ENCODE measurements at regions not wholly inside any gene's neighbourhood (a gene's known extent, or its start where the extent isn't known, plus 50 kb on each side); places are given as distances from the start of the nearest gene placed in this dataset.

GRCh38 chr15:62968699-62969098 is 73.8 kb upstream of the TPM1 start:
- DNase-seq (no peak), ATAC-seq (no peak)
- intact Hi-C loops (cut with micrococcal nuclease) = no loop called here
- no peaks in the 10 kb centered on the region for H3K4me1 ChIP-seq (ENCODE audit: control insufficient read depth in 2 of 2, insufficient read depth in 2 of 2, low read length in 2 of 2)
- no peak overlapping the region for H3K27ac ChIP-seq (ENCODE audit: low read depth, low read length)
- H3K27me3 ChIP-seq (ENCODE audit: control insufficient read depth in 2 of 2, insufficient read depth in 2 of 2, low read length in 2 of 2) = no peaks in the 10 kb centered on the region
- H3K36me3 Mint-ChIP-seq = no peaks in the 10 kb centered on the region
- no peak overlapping the region for H3K4me3 Mint-ChIP-seq
- H3K4me1 Mint-ChIP-seq = peaks cover 0 to 2% (median 0%) of the 10 kb centered on the region in 7 donors
- H3K27me3 Mint-ChIP-seq = peaks cover 0 to 16% (median 2%) of the 10 kb centered on the region in 5 donors
- no peaks in the 10 kb centered on the region for H3K36me3 ChIP-seq (ENCODE audit: control insufficient read depth in 2 of 3, insufficient read depth in 3 of 3, low read length in 3 of 3)
- peaks cover 0 to 2% (median 0%) of the 10 kb centered on the region in 11 donors for H3K9me3 Mint-ChIP-seq
- POLR2A ChIA-PET = no interaction called here
- no peak overlapping the region for H3K4me3 ChIP-seq (ENCODE audit: low read length)
- H3K9me3 ChIP-seq (ENCODE audit: control insufficient read depth in 2 of 3, low read length in 3 of 3) = no peaks in the 10 kb centered on the region
- CTCF ChIA-PET = no interaction called here
- H3K27ac Mint-ChIP-seq = no peak overlapping the region

- no peak overlapping the region for H3K27ac Mint-ChIP-seq
- DNase-seq = no peak
- ATAC-seq = no peak
- no peaks in the 10 kb centered on the region for H3K36me3 Mint-ChIP-seq
- H3K4me1 Mint-ChIP-seq = peaks cover 0 to 2% (median 0%) of the 10 kb centered on the region in 7 donors
- H3K4me3 Mint-ChIP-seq = no peak overlapping the region
- no peak overlapping the region for H3K27ac ChIP-seq (ENCODE audit: low read depth, low read length)
- H3K4me3 ChIP-seq (ENCODE audit: low read length) = no peak overlapping the region
- H3K27me3 Mint-ChIP-seq = peaks cover 0 to 16% (median 2%) of the 10 kb centered on the region in 5 donors
- intact Hi-C loops (cut with micrococcal nuclease) = no loop called here
- no peaks in the 10 kb centered on the region for H3K9me3 ChIP-seq (ENCODE audit: control insufficient read depth in 2 of 3, low read length in 3 of 3)
- H3K36me3 ChIP-seq (ENCODE audit: control insufficient read depth in 2 of 3, insufficient read depth in 3 of 3, low read length in 3 of 3) = no peaks in the 10 kb centered on the region
- peaks cover 0 to 2% (median 0%) of the 10 kb centered on the region in 11 donors for H3K9me3 Mint-ChIP-seq
- POLR2A ChIA-PET = no interaction called here
- CTCF ChIA-PET = no interaction called here
- no peaks in the 10 kb centered on the region for H3K27me3 ChIP-seq (ENCODE audit: control insufficient read depth in 2 of 2, insufficient read depth in 2 of 2, low read length in 2 of 2)
- no peaks in the 10 kb centered on the region for H3K4me1 ChIP-seq (ENCODE audit: control insufficient read depth in 2 of 2, insufficient read depth in 2 of 2, low read length in 2 of 2)
Observed at GRCh38 chr15:62969442-62970089, 73.0 kb upstream of the TPM1 start.

GRCh38 chr15:62972814-62973213 is 69.7 kb upstream of the TPM1 start:
- Histone ChIP-seq H3K9me3 (ENCODE audit: control insufficient read depth in 2 of 3, low read length in 3 of 3) (no peaks in the 10 kb centered on the region), H3K36me3 (ENCODE audit: control insufficient read depth in 2 of 3, insufficient read depth in 3 of 3, low read length in 3 of 3) (no peaks in the 10 kb centered on the region), H3K27me3 (ENCODE audit: control insufficient read depth in 2 of 2, insufficient read depth in 2 of 2, low read length in 2 of 2) (no peaks in the 10 kb centered on the region), H3K4me1 (ENCODE audit: control insufficient read depth in 2 of 2, insufficient read depth in 2 of 2, low read length in 2 of 2) (no peaks in the 10 kb centered on the region), H3K4me3 (ENCODE audit: low read length) (no peak overlapping the region), H3K27ac (ENCODE audit: low read depth, low read length) (no peak overlapping the region)
- no peak overlapping the region for H3K4me3 Mint-ChIP-seq
- peaks cover 0 to 2% (median 0%) of the 10 kb centered on the region in 7 donors for H3K4me1 Mint-ChIP-seq
- CTCF ChIA-PET = no interaction called here
- intact Hi-C loops (cut with micrococcal nuclease) = no loop called here
- no peaks in the 10 kb centered on the region for H3K36me3 Mint-ChIP-seq
- no peak overlapping the region for H3K27ac Mint-ChIP-seq
- POLR2A ChIA-PET = no interaction called here
- ATAC-seq = no peak
- peaks cover 0 to 2% (median 0%) of the 10 kb centered on the region in 11 donors for H3K9me3 Mint-ChIP-seq
- peaks cover 0 to 16% (median 2%) of the 10 kb centered on the region in 5 donors for H3K27me3 Mint-ChIP-seq
- DNase-seq = no peak

GRCh38 chr15:62975515-62975914 is 67.0 kb upstream of the TPM1 start:
- Mint-ChIP-seq H3K9me3 (no peaks in the 10 kb centered on the region), H3K27me3 (peaks cover 3 to 18% (median 5%) of the 10 kb centered on the region in 5 donors), H3K27ac (no peak overlapping the region), H3K4me1 (peaks cover 0 to 2% (median 0%) of the 10 kb centered on the region in 7 donors), H3K4me3 (no peak overlapping the region), H3K36me3 (no peaks in the 10 kb centered on the region)
- Histone ChIP-seq H3K4me1 (ENCODE audit: control insufficient read depth in 2 of 2, insufficient read depth in 2 of 2, low read length in 2 of 2) (no peaks in the 10 kb centered on the region), H3K36me3 (ENCODE audit: control insufficient read depth in 2 of 3, insufficient read depth in 3 of 3, low read length in 3 of 3) (no peaks in the 10 kb centered on the region), H3K4me3 (ENCODE audit: low read length) (no peak overlapping the region), H3K27ac (ENCODE audit: low read depth, low read length) (no peak overlapping the region), H3K9me3 (ENCODE audit: control insufficient read depth in 2 of 3, low read length in 3 of 3) (no peaks in the 10 kb centered on the region), H3K27me3 (ENCODE audit: control insufficient read depth in 2 of 2, insufficient read depth in 2 of 2, low read length in 2 of 2) (no peaks in the 10 kb centered on the region)
- CTCF ChIA-PET = interaction anchor here (0.6 kb wide), 1 partner anchor 9 kb away, joined by 4 read pairs; no protein-coding TSS in a partner anchor
- intact Hi-C loops (cut with micrococcal nuclease) = no loop called here
- DNase-seq (no peak), ATAC-seq (no peak)
- POLR2A ChIA-PET = no interaction called here

- Mint-ChIP-seq H3K27ac (no peak overlapping the region), H3K4me3 (no peak overlapping the region), H3K27me3 (peaks cover 3 to 12% (median 5%) of the 10 kb centered on the region in 5 donors), H3K4me1 (peaks cover 0 to 2% (median 0%) of the 10 kb centered on the region in 7 donors), H3K36me3 (no peaks in the 10 kb centered on the region), H3K9me3 (no peaks in the 10 kb centered on the region)
- CTCF ChIA-PET = no interaction called here
- no peaks in the 10 kb centered on the region for H3K36me3 ChIP-seq (ENCODE audit: control insufficient read depth in 2 of 3, insufficient read depth in 3 of 3, low read length in 3 of 3)
- DNase-seq = no peak
- intact Hi-C loops (cut with micrococcal nuclease) = no loop called here
- H3K27ac ChIP-seq (ENCODE audit: low read depth, low read length) = no peak overlapping the region
- ATAC-seq = no peak
- POLR2A ChIA-PET = no interaction called here
- no peaks in the 10 kb centered on the region for H3K27me3 ChIP-seq (ENCODE audit: control insufficient read depth in 2 of 2, insufficient read depth in 2 of 2, low read length in 2 of 2)
- H3K9me3 ChIP-seq (ENCODE audit: control insufficient read depth in 2 of 3, low read length in 3 of 3) = no peaks in the 10 kb centered on the region
- H3K4me1 ChIP-seq (ENCODE audit: control insufficient read depth in 2 of 2, insufficient read depth in 2 of 2, low read length in 2 of 2) = no peaks in the 10 kb centered on the region
- no peak overlapping the region for H3K4me3 ChIP-seq (ENCODE audit: low read length)
Observed at GRCh38 chr15:62976301-62976881, 66.2 kb upstream of the TPM1 start.

GRCh38 chr15:62977952-62978811 is 64.4 kb upstream of the TPM1 start:
- H3K9me3 ChIP-seq (ENCODE audit: control insufficient read depth in 2 of 3, low read length in 3 of 3) = no peaks in the 10 kb centered on the region
- POLR2A ChIA-PET = no interaction called here

More at GRCh38 chr15:62977952-62978811, 64.4 kb upstream of the TPM1 start:
- CTCF ChIA-PET = no interaction called here
- intact Hi-C loops (cut with micrococcal nuclease) = no loop called here
- DNase-seq = no peak
- H3K27ac ChIP-seq (ENCODE audit: low read depth, low read length) = no peak overlapping the region
- Mint-ChIP-seq H3K27me3 (peaks cover under 1 to 8% (median 5%) of the 10 kb centered on the region in 5 donors), H3K4me1 (peaks cover 0 to 2% (median 0%) of the 10 kb centered on the region in 7 donors), H3K27ac (no peak overlapping the region), H3K36me3 (no peaks in the 10 kb centered on the region), H3K4me3 (no peak overlapping the region), H3K9me3 (no peaks in the 10 kb centered on the region)
- H3K4me1 ChIP-seq (ENCODE audit: control insufficient read depth in 2 of 2, insufficient read depth in 2 of 2, low read length in 2 of 2) = no peaks in the 10 kb centered on the region
- H3K27me3 ChIP-seq (ENCODE audit: control insufficient read depth in 2 of 2, insufficient read depth in 2 of 2, low read length in 2 of 2) = no peaks in the 10 kb centered on the region
- no peaks in the 10 kb centered on the region for H3K36me3 ChIP-seq (ENCODE audit: control insufficient read depth in 2 of 3, insufficient read depth in 3 of 3, low read length in 3 of 3)
- no peak overlapping the region for H3K4me3 ChIP-seq (ENCODE audit: low read length)
- no peak for ATAC-seq

Data from naive thymus-derived CD4-positive, alpha-beta T cell (primary cell).